HG03060 (cell line): ENCODE measurements at regions not wholly inside any gene's neighbourhood (a gene's known extent, or its start where the extent isn't known, plus 50 kb on each side); places are given as distances from the start of the nearest gene placed in this dataset.
"Not testable (repeated sequence)": the region's sequence is repeated elsewhere in the genome, so short reads cannot be mapped to it uniquely, and the experiment has no call there.

Experiments
- ATAC-seq: cut with Tn5 transposase; IDR thresholded peaks from one replicate; pipeline ENCODE4 v1.9.1; 2021; ENCODE audit warnings: low read depth, moderate number of reproducible peaks; ENCODE audit not compliant: unreplicated experiment

- no peak for ATAC-seq
These were observed 560.5 kb upstream of the NR5A2 start for GRCh38 chr1:199466961-199467360.

GRCh38 chr1:199472018-199472417 is 555.5 kb upstream of the NR5A2 start:
- no peak for ATAC-seq

- no peak for ATAC-seq
These were observed 554.5 kb upstream of the NR5A2 start for GRCh38 chr1:199472978-199473377.

- ATAC-seq, result no peak
These were observed 552.8 kb upstream of the NR5A2 start for GRCh38 chr1:199474738-199475137.

GRCh38 chr1:199482426-199482825 is 545.1 kb upstream of the NR5A2 start:
- no peak for ATAC-seq

GRCh38 chr1:199489594-199489993 is 537.9 kb upstream of the NR5A2 start:
- no peak for ATAC-seq

- ATAC-seq, result no peak
These were observed 536.6 kb upstream of the NR5A2 start for GRCh38 chr1:199490769-199491527.

GRCh38 chr1:199495432-199495831 is 532.1 kb upstream of the NR5A2 start:
- ATAC-seq, result no peak

- peak; percentile 91 for ATAC-seq
These were observed 528.7 kb upstream of the NR5A2 start for GRCh38 chr1:199498802-199499201.

- no peak for ATAC-seq
These were observed 519.4 kb upstream of the NR5A2 start for GRCh38 chr1:199508072-199508471.

- ATAC-seq, result no peak
These were observed 518.9 kb upstream of the NR5A2 start for GRCh38 chr1:199508653-199509052.

GRCh38 chr1:199509456-199509855 is 518.1 kb upstream of the NR5A2 start:
- ATAC-seq, result no peak

- peak; percentile 56 for ATAC-seq
These were observed 517.2 kb upstream of the NR5A2 start for GRCh38 chr1:199510314-199510713.

- no peak for ATAC-seq
These were observed 515.3 kb upstream of the NR5A2 start for GRCh38 chr1:199512037-199512710.

- no peak for ATAC-seq
These were observed 512.2 kb upstream of the NR5A2 start for GRCh38 chr1:199515261-199515660.

GRCh38 chr1:199522338-199522737 is 505.2 kb upstream of the NR5A2 start:
- no peak for ATAC-seq

- no peak for ATAC-seq
These were observed 504.6 kb upstream of the NR5A2 start for GRCh38 chr1:199522936-199523335.

GRCh38 chr1:199529324-199529723 is 498.2 kb upstream of the NR5A2 start:
- ATAC-seq, result no peak

GRCh38 chr1:199533361-199533760 is 494.1 kb upstream of the NR5A2 start:
- ATAC-seq, result not testable (repeated sequence)

GRCh38 chr1:199545780-199546179 is 481.7 kb upstream of the NR5A2 start:
- ATAC-seq, result no peak

- ATAC-seq, result no peak
These were observed 481.2 kb upstream of the NR5A2 start for GRCh38 chr1:199546323-199546722.

GRCh38 chr1:199549421-199549820 is 478.1 kb upstream of the NR5A2 start:
- ATAC-seq, result no peak
